H1 (cell line): ENCODE measurements at regions not wholly inside any gene's neighbourhood (a gene's known extent, or its start where the extent isn't known, plus 50 kb on each side); places are given as distances from the start of the nearest gene placed in this dataset.

Source experiments
- CTCF ChIA-PET: fragments of 300-600 bp; sonication (Branson Sonifier 250); formaldehyde crosslinking; loops from one replicate; lab custom pipeline; 2021; ENCODE audit not compliant: partially characterized antibody; lab: Charles Lee
- POLR2A ChIA-PET: fragments of 300-600 bp; sonication (Branson Sonifier 250); formaldehyde crosslinking; loops from one replicate; lab custom pipeline; 2021; ENCODE audit warnings: inconsistent platforms; ENCODE audit not compliant: partially characterized antibody; lab: Charles Lee
- DNase-seq, 2 experiments: peaks; one replicate each; pipeline versions ENCODE4 v3.0.0 to v3.0.0-alpha.2; 2010 to 2022; ENCODE audit warnings: low spot score in 2 of 2, low read depth in 1 of 2, mixed read lengths in 1 of 2
- FAIRE-seq: peaks from 2 replicates; lab custom pipeline; 2011; peaks lifted over from hg19 to GRCh38; lab: Jason Lieb, UNC
- H2AFZ ChIP-seq: 2 replicates; pipeline ENCODE4 v1.8.1; 2012; ENCODE audit warnings: low read length, inconsistent platforms
- H2AK5ac ChIP-seq: 2 replicates; pipeline ENCODE4 v1.6.1; 2013; ENCODE audit warnings: low read depth, low read length
- H2BK120ac ChIP-seq: replicated peaks from 2 replicates; pipeline ENCODE3; 2013; ENCODE audit warnings: low read depth, low read length, inconsistent platforms
- H2BK12ac ChIP-seq: 2 replicates; pipeline ENCODE4 v1.6.1; 2013; ENCODE audit warnings: low read depth, low read length
- H2BK15ac ChIP-seq: 2 replicates; pipeline ENCODE4 v1.6.1; 2013; ENCODE audit warnings: low read length
- H2BK20ac ChIP-seq: 2 replicates; pipeline ENCODE4 v1.6.1; 2013; ENCODE audit warnings: low read length
- H2BK5ac ChIP-seq: 2 replicates; pipeline ENCODE4 v1.6.1; 2013; ENCODE audit warnings: low read depth, low read length
- H3K14ac ChIP-seq: 2 replicates; pipeline ENCODE4 v1.6.1; 2013; ENCODE audit warnings: inconsistent platforms; ENCODE audit not compliant: insufficient read length
- H3K18ac ChIP-seq: 2 replicates; pipeline ENCODE4 v1.6.1; 2013; ENCODE audit warnings: low read length; ENCODE audit errors: extremely low read depth
- H3K23ac ChIP-seq: 2 replicates; pipeline ENCODE4 v1.6.1; 2013; ENCODE audit warnings: inconsistent platforms; ENCODE audit not compliant: insufficient read length
- H3K23me2 ChIP-seq: 2 replicates; pipeline ENCODE4 v1.6.1; 2013; ENCODE audit warnings: low read depth, low read length
- H3K27ac ChIP-seq: 2 replicates; pipeline ENCODE4 v1.6.1; 2011; ENCODE audit warnings: low read depth, low read length, inconsistent platforms
- H3K27me3 ChIP-seq, 4 experiments: replicated peaks in 1 of 4; 1 replicate in 1 of 4; 2 replicates in 3 of 4; pipeline versions ENCODE4 v1.6.1 to v1.8.1; 2011 to 2013; ENCODE audit warnings: low read length in 3 of 4, mild to moderate bottlenecking in 3 of 4, inconsistent platforms in 2 of 4, mixed read lengths in 2 of 4, moderate library complexity in 1 of 4; ENCODE audit not compliant: control insufficient read depth in 3 of 4, insufficient read depth in 3 of 4; ENCODE audit errors: extremely low read depth in 1 of 4
- H3K36me3 ChIP-seq, 4 experiments: 2 replicates each; pipeline versions ENCODE4 v1.6.1 to v1.8.1; 2011 to 2013; ENCODE audit warnings: mild to moderate bottlenecking in 4 of 4, low read length in 3 of 4, moderate library complexity in 2 of 4, control low read depth in 1 of 4, inconsistent platforms in 1 of 4; ENCODE audit not compliant: insufficient read depth in 4 of 4, control insufficient read depth in 2 of 4
- H3K4ac ChIP-seq: replicated peaks from 2 replicates; pipeline ENCODE3; 2013; ENCODE audit warnings: low read length, low read depth, mixed read lengths, inconsistent platforms; ENCODE audit not compliant: insufficient read length
- H3K4me1 ChIP-seq, 4 experiments: replicated peaks in 1 of 4; 1 replicate in 1 of 4; 2 replicates in 3 of 4; pipeline versions ENCODE4 v1.6.1 to v1.8.1; 2011 to 2013; ENCODE audit warnings: low read length in 3 of 4, inconsistent platforms in 2 of 4, mixed read lengths in 1 of 4; ENCODE audit not compliant: insufficient read depth in 4 of 4, control insufficient read depth in 3 of 4
- H3K4me2 ChIP-seq, 2 experiments: 2 replicates each; pipeline versions ENCODE4 v1.6.1 to v1.8.1; 2011 to 2013; ENCODE audit warnings: low read depth in 2 of 2, low read length in 2 of 2, control low read depth in 1 of 2, inconsistent platforms in 1 of 2, mild to moderate bottlenecking in 1 of 2; ENCODE audit not compliant: insufficient read depth in 1 of 2
- H3K4me3 ChIP-seq, 4 experiments: fragments of 200-600, 300-600 bp in 1 of 4; sonication (generic), shearing (Covaris generic), sonication (Bioruptor Twin) in 1 of 4; 2 replicates each; pipeline versions ENCODE4 v1.5.1 to v1.8.1; 2011 to 2016; ENCODE audit warnings: low read length in 4 of 4, low read depth in 3 of 4, control low read depth in 2 of 4, inconsistent platforms in 2 of 4, mild to moderate bottlenecking in 2 of 4, mixed read lengths in 1 of 4, moderate library complexity in 1 of 4; ENCODE audit not compliant: insufficient read depth in 2 of 4; ENCODE audit errors: extremely low read depth in 1 of 4
- H3K56ac ChIP-seq: replicated peaks from 2 replicates; pipeline ENCODE3; 2013; ENCODE audit warnings: low read depth, mild to moderate bottlenecking, mixed read lengths, low read length, inconsistent platforms; ENCODE audit not compliant: insufficient read length
- H3K79me1 ChIP-seq: 2 replicates; pipeline ENCODE4 v1.6.1; 2013; ENCODE audit warnings: low read depth, low read length, control low read depth
- H3K79me2 ChIP-seq, 2 experiments: 2 replicates each; pipeline versions ENCODE4 v1.6.1 to v1.8.1; 2012 to 2013; ENCODE audit warnings: low read length in 2 of 2, mild to moderate bottlenecking in 2 of 2, inconsistent platforms in 1 of 2; ENCODE audit not compliant: insufficient read depth in 2 of 2, control insufficient read depth in 1 of 2
- H3K9ac ChIP-seq, 4 experiments: replicated peaks in 1 of 4; 1 replicate in 1 of 4; 2 replicates in 3 of 4; pipeline versions ENCODE4 v1.6.1 to v1.8.1; 2011 to 2013; ENCODE audit warnings: low read depth in 3 of 4, low read length in 3 of 4, control low read depth in 2 of 4, mild to moderate bottlenecking in 2 of 4, moderate library complexity in 2 of 4, inconsistent platforms in 1 of 4; ENCODE audit errors: extremely low read depth in 1 of 4
- H3K9me3 ChIP-seq, 2 experiments: 2 replicates each; pipeline versions ENCODE4 v1.6.1 to v1.8.1; 2012 to 2013; ENCODE audit warnings: mild to moderate bottlenecking in 2 of 2, moderate library complexity in 2 of 2, control low read depth in 1 of 2, inconsistent platforms in 1 of 2, low read depth in 1 of 2, low read length in 1 of 2, mixed read lengths in 1 of 2; ENCODE audit not compliant: insufficient read depth in 2 of 2
- H4K20me1 ChIP-seq, 2 experiments: replicated peaks in 1 of 2; 2 replicates each; pipeline versions ENCODE3 to v1.8.1; 2011 to 2013; ENCODE audit warnings: inconsistent platforms in 2 of 2, low read length in 2 of 2, mild to moderate bottlenecking in 1 of 2; ENCODE audit not compliant: insufficient read depth in 2 of 2, control insufficient read depth in 1 of 2
- H4K5ac ChIP-seq: 2 replicates; pipeline ENCODE4 v1.6.1; 2013; ENCODE audit warnings: low read length, low read depth, mixed read lengths, inconsistent platforms; ENCODE audit not compliant: insufficient read length
- H4K8ac ChIP-seq: 2 replicates; pipeline ENCODE4 v1.8.0; 2013; ENCODE audit warnings: mild to moderate bottlenecking, moderate library complexity, low read length, inconsistent platforms; ENCODE audit not compliant: insufficient read depth; ENCODE audit errors: extremely low read depth
- H4K91ac ChIP-seq: replicated peaks from 2 replicates; pipeline ENCODE3; 2013; ENCODE audit warnings: low read length, mixed read lengths, inconsistent platforms; ENCODE audit not compliant: insufficient read length
- BCL11A ChIP-seq, 2 experiments: IDR thresholded peaks; one replicate each; pipeline ENCODE4 v1.6.1; 2011; ENCODE audit warnings: low read depth in 2 of 2, low read length in 2 of 2, mild to moderate bottlenecking in 2 of 2
- GTF2F1 ChIP-seq: IDR thresholded peaks from 2 replicates; pipeline ENCODE4 v1.6.1; 2012; ENCODE audit warnings: low read depth, low read length, improper control_type of control experiment, borderline replicate concordance
- HDAC2 ChIP-seq, 2 experiments: fragments of 300-600 bp in 1 of 2; sonication (generic) in 1 of 2; IDR thresholded peaks; 2 replicates each; pipeline ENCODE4 v1.6.1; 2011 to 2012; ENCODE audit warnings: low read depth in 2 of 2, low read length in 2 of 2, mild to moderate bottlenecking in 2 of 2, moderate library complexity in 2 of 2, borderline replicate concordance in 1 of 2, inconsistent platforms in 1 of 2
- JUN ChIP-seq: IDR thresholded peaks from 2 replicates; pipeline ENCODE4 v1.6.1; 2011; ENCODE audit warnings: low read depth, mild to moderate bottlenecking, improper control_type of control experiment, low read length
- RFX5 ChIP-seq: IDR thresholded peaks from 2 replicates; pipeline ENCODE4 v1.6.1; 2011; ENCODE audit warnings: low read depth, low read length, improper control_type of control experiment, borderline replicate concordance
- SAP30 ChIP-seq: fragments of 300-600 bp; sonication (generic); IDR thresholded peaks from 2 replicates; pipeline ENCODE4 v1.7.1; 2012; ENCODE audit warnings: low read length, moderate library complexity, mild to moderate bottlenecking, inconsistent platforms; ENCODE audit not compliant: insufficient read depth, insufficient replicate concordance
- SP4 ChIP-seq: IDR thresholded peaks from 2 replicates; pipeline ENCODE4 v1.6.1; 2012; ENCODE audit warnings: low read length, inconsistent platforms
- SRF ChIP-seq: IDR thresholded peaks from 2 replicates; pipeline ENCODE4 v1.6.1; 2011; ENCODE audit warnings: mild to moderate bottlenecking, low read depth, low read length, moderate library complexity
- SUZ12 ChIP-seq: fragments of 200-600 bp; sonication (generic); IDR thresholded peaks from 2 replicates; pipeline ENCODE4 v1.6.1; 2012; ENCODE audit warnings: mild to moderate bottlenecking, inconsistent platforms, low read length, moderate library complexity, mixed read lengths
- TAF7 ChIP-seq: optimal IDR thresholded peaks from 2 replicates; pipeline ENCODE3; 2011; ENCODE audit warnings: low read depth, mild to moderate bottlenecking, inconsistent platforms, low read length, moderate library complexity, borderline replicate concordance
- TCF12 ChIP-seq: IDR thresholded peaks from 2 replicates; pipeline ENCODE4 v1.6.1; 2011; ENCODE audit warnings: low read depth, mild to moderate bottlenecking, low read length
- TEAD4 ChIP-seq: IDR thresholded peaks from 2 replicates; pipeline ENCODE4 v1.6.1; 2012; ENCODE audit warnings: low read depth, low read length, inconsistent platforms, mixed read lengths
- WGBS, 2 experiments: shearing (Covaris generic) in 1 of 2; methylation state at CpG; one replicate each; pipeline versions ENCODE4 v1.1.6 to v1.1.7; 2013 to 2015; ENCODE audit warnings: low lambda C conversion rate in 2 of 2, mixed read lengths in 2 of 2, inconsistent platforms in 1 of 2, low coverage in 1 of 2, missing lambda C conversion rate in 1 of 2; ENCODE audit not compliant: insufficient replicate concordance in 2 of 2, insufficient coverage in 1 of 2, insufficient read length in 1 of 2; ENCODE audit errors: extremely low coverage in 1 of 2, missing lambda C conversion rate in 1 of 2; 5-methylcytosine and 5-hydroxymethylcytosine counted together
- TF ChIP-seq, protein P1 (sequence below): IDR thresholded peaks from 2 replicates; pipeline ENCODE4 v1.6.1; 2011; ENCODE audit warnings: low read depth, mild to moderate bottlenecking, low read length; ENCODE audit not compliant: insufficient read depth
- TF ChIP-seq, protein P2 (sequence below): IDR thresholded peaks from 2 replicates; pipeline ENCODE4 v1.6.1; 2012; ENCODE audit warnings: inconsistent platforms

DNA sequence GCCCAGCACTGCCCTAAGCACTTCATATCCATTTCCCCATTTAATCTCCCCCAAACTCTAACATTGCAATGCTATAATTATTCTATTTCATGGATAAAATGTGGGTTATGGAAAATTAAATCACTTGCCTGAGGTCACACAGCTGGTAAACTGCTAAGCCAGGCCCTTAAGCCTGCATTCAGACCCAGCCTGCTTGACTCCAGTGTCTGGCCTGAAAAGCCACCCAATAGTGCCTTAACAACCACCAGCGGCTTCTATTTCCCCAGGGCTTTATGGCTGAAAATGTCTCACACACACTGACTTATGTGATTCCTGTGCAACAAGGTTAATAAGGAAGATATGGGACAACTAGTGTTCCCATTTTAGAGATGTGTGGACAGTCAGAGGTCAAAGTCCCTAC, 178.5 kb upstream of the SNX19 start:
- no peak overlapping the region for H4K8ac ChIP-seq
- 93% methylated on average over 1 of the region's 1 CpG; no CpG with 5 or more reads in 1 of the 2 experiments for WGBS, 2 experiments
- H3K18ac ChIP-seq: no peak overlapping the region
- H3K4me3 ChIP-seq: no peak overlapping the region
- H3K23me2 ChIP-seq: no peaks in the 10 kb centered on the region
- DNase-seq (no peak), FAIRE-seq (no peak)
- H3K4me1 ChIP-seq: peaks cover 0 to 4% (median 1%) of the 10 kb centered on the region in 4 experiments; a peak in 2 of 7 replicates
- no peak overlapping the region for H3K27ac ChIP-seq
- CTCF ChIA-PET: interaction anchor here (0.7 kb wide), 1 partner anchor 159 kb away, joined by 4 read pairs; no protein-coding TSS in a partner anchor
- no peak overlapping the region for H3K23ac ChIP-seq
- H2AFZ ChIP-seq: no peak overlapping the region
- no peak overlapping the region for H3K4ac ChIP-seq
- H3K14ac ChIP-seq: no peak overlapping the region
- POLR2A ChIA-PET: no interaction called here
- H4K5ac ChIP-seq: no peak overlapping the region
- H3K79me1 ChIP-seq: no peaks in the 10 kb centered on the region
- no peak overlapping the region for H4K91ac ChIP-seq
- H3K56ac ChIP-seq: no peak overlapping the region
- no peaks in the 10 kb centered on the region for H3K9me3 ChIP-seq
- no peak overlapping the region for H2BK5ac ChIP-seq
- no peak overlapping the region for H2BK20ac ChIP-seq
- H4K20me1 ChIP-seq: no peaks in the 10 kb centered on the region
- no peak overlapping the region for H3K9ac ChIP-seq
- H2AK5ac ChIP-seq: no peak overlapping the region
- no peaks in the 10 kb centered on the region for H3K79me2 ChIP-seq
- H3K27me3 ChIP-seq: no peaks in the 10 kb centered on the region
- H3K4me2 ChIP-seq: no peak overlapping the region
- H3K36me3 ChIP-seq: no peaks in the 10 kb centered on the region
- no peak overlapping the region for H2BK12ac ChIP-seq
- no peak overlapping the region for H2BK120ac ChIP-seq
- H2BK15ac ChIP-seq: no peak overlapping the region
- no peak for TF ChIP-seq TAF7
- no peak for TF ChIP-seq RFX5
- no peak for TF ChIP-seq SRF
- no peak for TF ChIP-seq SUZ12
- TF ChIP-seq JUN: no peak
- no peak for TF ChIP-seq HDAC2 (IDR thresholded peaks at IDR 0.05; ENCODE audit: borderline replicate concordance in 1 of 2, low read depth in 2 of 2, low read length in 2 of 2)
- TF ChIP-seq GTF2F1: no peak
- no peak for TF ChIP-seq SAP30
- TF ChIP-seq TEAD4: no peak
- TF ChIP-seq SP4: no peak
- TF ChIP-seq, protein P1, sequence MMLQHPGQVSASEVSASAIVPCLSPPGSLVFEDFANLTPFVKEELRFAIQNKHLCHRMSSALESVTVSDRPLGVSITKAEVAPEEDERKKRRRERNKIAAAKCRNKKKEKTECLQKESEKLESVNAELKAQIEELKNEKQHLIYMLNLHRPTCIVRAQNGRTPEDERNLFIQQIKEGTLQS: no peak
- no peak for TF ChIP-seq BCL11A (IDR thresholded peaks at IDR 0.05; ENCODE audit: low read depth in 2 of 2, low read length in 2 of 2)
- TF ChIP-seq TCF12: no peak
- TF ChIP-seq, protein P2, sequence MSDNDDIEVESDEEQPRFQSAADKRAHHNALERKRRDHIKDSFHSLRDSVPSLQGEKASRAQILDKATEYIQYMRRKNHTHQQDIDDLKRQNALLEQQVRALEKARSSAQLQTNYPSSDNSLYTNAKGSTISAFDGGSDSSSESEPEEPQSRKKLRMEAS: no peak
